Peyer's patch (tissue), 4 donors: ENCODE measurements at regions not wholly inside any gene's neighbourhood (a gene's known extent, or its start where the extent isn't known, plus 50 kb on each side); places are given as distances from the start of the nearest gene placed in this dataset.

ENCODE experiments used
- CTCF ChIP-seq, 6 experiments: fragments of 450-650 bp in 4 of 6; fragments of 200-600 bp in 2 of 6; sonication (generic) in 1 of 6; IDR thresholded peaks; one replicate each; pipeline ENCODE4 v1.5.1; 2017 to 2019; ENCODE audit warnings: antibody characterized with exemption in 6 of 6, mild to moderate bottlenecking in 3 of 6, moderate library complexity in 1 of 6
- POLR2A ChIP-seq, 2 donors: fragments of 450-650 bp; IDR thresholded peaks; one replicate each; pipeline ENCODE4 v1.5.1; 2017; ENCODE audit warnings: antibody characterized with exemption in 2 of 2, mild to moderate bottlenecking in 2 of 2, moderate library complexity in 2 of 2

- TF ChIP-seq CTCF (IDR thresholded peaks at IDR 0.05) (peak in 3 of 6 experiments; percentile 48 to 53 (median 50)), POLR2A (IDR thresholded peaks at IDR 0.05) (no peak)
These were observed 58.7 kb upstream of the TGM3 start for GRCh38 chr20:2237059-2237458.
